ENCODE measurements at regions not wholly inside any gene's neighbourhood (a gene's known extent, or its start where the extent isn't known, plus 50 kb on each side); places are given as distances from the start of the nearest gene placed in this dataset.

DNA sequence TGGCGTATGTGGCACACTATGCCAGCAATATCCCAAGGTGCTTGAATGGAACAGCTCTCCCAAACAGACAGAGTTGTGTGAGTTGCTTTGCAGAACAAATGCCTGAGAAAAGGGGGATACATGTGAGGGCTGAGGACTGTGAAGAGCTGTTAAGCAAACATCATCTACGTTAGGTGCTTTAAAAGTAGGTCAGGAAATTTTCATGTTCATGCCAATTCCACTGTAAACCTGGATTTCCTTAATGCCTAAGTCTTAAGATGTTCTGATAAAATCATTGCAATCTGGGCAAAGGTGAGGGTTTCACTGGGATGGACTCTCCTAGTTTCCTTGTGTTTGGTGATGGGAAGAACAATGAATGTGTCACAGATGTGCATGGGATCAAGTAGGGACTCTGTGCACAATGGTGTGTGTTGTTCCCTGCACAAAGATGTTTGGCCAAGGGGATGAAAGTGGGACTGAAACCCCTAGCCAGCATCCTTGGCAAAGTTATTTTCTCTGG is 227.9 kb downstream of the KTN1 start:
- TF ChIP-seq, protein P1, sequence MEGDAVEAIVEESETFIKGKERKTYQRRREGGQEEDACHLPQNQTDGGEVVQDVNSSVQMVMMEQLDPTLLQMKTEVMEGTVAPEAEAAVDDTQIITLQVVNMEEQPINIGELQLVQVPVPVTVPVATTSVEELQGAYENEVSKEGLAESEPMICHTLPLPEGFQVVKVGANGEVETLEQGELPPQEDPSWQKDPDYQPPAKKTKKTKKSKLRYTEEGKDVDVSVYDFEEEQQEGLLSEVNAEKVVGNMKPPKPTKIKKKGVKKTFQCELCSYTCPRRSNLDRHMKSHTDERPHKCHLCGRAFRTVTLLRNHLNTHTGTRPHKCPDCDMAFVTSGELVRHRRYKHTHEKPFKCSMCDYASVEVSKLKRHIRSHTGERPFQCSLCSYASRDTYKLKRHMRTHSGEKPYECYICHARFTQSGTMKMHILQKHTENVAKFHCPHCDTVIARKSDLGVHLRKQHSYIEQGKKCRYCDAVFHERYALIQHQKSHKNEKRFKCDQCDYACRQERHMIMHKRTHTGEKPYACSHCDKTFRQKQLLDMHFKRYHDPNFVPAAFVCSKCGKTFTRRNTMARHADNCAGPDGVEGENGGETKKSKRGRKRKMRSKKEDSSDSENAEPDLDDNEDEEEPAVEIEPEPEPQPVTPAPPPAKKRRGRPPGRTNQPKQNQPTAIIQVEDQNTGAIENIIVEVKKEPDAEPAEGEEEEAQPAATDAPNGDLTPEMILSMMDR (IDR thresholded peaks at IDR 0.05) = no peak
- Histone ChIP-seq H3K27ac (peak overlapping the region; percentile 43 to 52), H3K27me3 (no peaks in the 10 kb centered on the region), H3K9me3 (no peaks in the 10 kb centered on the region), H3K36me3 (no peaks in the 10 kb centered on the region), H3K4me1 (peaks cover 0 to 24% of the 10 kb centered on the region in 2 donors), H3K4me3 (no peak overlapping the region)
- DNase-seq (ENCODE audit: low spot score) = no peak

DNA sequence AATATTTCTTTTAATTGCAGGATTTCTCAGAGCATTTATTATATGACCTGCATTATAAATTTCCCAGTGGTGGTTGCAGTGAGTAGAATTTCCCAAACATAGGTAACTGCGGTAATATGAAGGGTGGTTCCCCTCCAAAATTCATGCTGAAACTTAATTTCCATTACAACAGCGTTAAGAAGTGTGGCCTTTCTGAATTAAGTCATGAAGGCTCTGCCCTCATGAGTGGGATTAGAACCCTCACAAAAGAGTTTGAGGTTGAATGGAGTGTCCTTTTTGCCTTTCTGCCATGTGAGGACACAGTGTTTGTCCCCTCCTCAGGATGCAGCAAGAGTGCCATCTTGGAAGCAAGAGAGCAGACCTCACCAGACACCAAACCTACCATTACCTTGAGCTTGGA is 233.6 kb downstream of the KTN1 start:
- DNase-seq (ENCODE audit: low spot score) = no peak
- H3K27me3 ChIP-seq = no peaks in the 10 kb centered on the region
- H3K36me3 ChIP-seq = no peaks in the 10 kb centered on the region
- no peaks in the 10 kb centered on the region for H3K4me1 ChIP-seq
- H3K9me3 ChIP-seq = no peaks in the 10 kb centered on the region
- no peak overlapping the region for H3K27ac ChIP-seq
- TF ChIP-seq, protein P1 (IDR thresholded peaks at IDR 0.05) = no peak
- no peak overlapping the region for H3K4me3 ChIP-seq

DNA sequence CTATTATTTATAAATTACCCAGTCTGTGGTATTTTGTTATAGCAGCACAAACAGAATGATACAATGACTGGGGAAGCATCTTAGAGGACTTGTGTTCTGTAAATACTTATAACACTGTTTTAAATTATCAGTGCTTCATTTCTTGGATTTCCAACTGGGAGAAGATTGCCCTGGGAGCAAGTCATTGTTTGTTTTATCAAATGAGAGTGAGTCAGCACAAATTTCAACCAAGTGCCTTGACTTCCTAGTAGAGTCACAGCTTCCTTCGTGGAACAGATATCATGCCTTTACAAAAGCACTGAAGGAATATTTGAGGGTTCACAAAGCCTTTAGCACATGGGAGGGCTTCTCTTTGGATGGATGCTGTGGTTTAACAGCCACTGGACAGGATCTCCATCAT is 234.1 kb downstream of the KTN1 start:
- Histone ChIP-seq H3K27ac (no peak overlapping the region), H3K4me1 (no peaks in the 10 kb centered on the region), H3K27me3 (no peaks in the 10 kb centered on the region), H3K9me3 (no peaks in the 10 kb centered on the region), H3K36me3 (no peaks in the 10 kb centered on the region), H3K4me3 (no peak overlapping the region)
- DNase-seq (ENCODE audit: low spot score) = no peak
- TF ChIP-seq, protein P1 (IDR thresholded peaks at IDR 0.05) = no peak

DNA sequence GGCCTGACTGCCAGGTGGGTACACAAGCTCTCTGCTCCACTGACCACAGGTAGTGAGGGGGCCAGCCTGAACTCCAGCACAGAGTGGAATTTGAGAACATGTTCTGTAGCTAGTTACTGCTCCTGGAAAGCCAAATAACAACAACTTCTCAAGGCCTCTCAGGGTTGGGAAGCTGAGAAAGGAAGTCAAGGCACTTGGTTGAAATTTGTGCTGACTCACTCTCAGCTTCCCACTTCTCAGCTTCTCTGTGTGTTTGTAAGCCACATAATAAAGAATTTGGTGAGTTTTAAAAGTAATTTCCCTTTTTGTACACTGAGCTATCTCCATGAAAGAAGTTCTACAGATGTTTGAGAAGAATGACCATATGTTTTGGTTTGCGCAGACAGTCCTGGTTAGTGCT is 234.9 kb downstream of the KTN1 start:
- no peak for DNase-seq (ENCODE audit: low spot score)
- TF ChIP-seq, protein P1 (IDR thresholded peaks at IDR 0.05) = no peak
- Histone ChIP-seq H3K27ac (no peak overlapping the region), H3K36me3 (no peaks in the 10 kb centered on the region), H3K9me3 (no peaks in the 10 kb centered on the region), H3K4me3 (no peak overlapping the region), H3K27me3 (no peaks in the 10 kb centered on the region), H3K4me1 (no peaks in the 10 kb centered on the region)

DNA sequence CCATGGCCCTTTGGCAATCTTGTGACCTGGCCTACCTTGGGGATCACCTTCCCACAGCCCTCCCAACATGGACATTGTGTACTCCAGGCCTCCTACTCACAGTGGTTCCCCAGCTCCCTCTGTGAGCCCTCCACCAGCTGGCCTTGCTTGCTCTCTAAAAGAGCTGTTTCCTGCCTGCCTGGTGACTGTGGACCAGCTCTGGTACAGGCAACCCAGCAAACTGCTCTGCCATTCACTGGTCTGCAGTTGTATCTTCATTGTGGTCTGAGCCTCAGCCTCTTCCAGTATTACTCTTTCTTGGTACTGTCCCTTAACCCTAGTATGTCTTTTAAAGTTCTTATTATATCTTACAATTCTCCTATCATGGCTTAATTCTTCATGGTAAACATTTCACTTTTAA is 236.2 kb downstream of the KTN1 start:
- TF ChIP-seq, protein P1 (IDR thresholded peaks at IDR 0.05) = no peak
- Histone ChIP-seq H3K9me3 (no peaks in the 10 kb centered on the region), H3K27ac (no peak overlapping the region), H3K4me3 (no peak overlapping the region), H3K36me3 (no peaks in the 10 kb centered on the region), H3K4me1 (no peaks in the 10 kb centered on the region), H3K27me3 (no peaks in the 10 kb centered on the region)
- DNase-seq (ENCODE audit: low spot score) = no peak

DNA sequence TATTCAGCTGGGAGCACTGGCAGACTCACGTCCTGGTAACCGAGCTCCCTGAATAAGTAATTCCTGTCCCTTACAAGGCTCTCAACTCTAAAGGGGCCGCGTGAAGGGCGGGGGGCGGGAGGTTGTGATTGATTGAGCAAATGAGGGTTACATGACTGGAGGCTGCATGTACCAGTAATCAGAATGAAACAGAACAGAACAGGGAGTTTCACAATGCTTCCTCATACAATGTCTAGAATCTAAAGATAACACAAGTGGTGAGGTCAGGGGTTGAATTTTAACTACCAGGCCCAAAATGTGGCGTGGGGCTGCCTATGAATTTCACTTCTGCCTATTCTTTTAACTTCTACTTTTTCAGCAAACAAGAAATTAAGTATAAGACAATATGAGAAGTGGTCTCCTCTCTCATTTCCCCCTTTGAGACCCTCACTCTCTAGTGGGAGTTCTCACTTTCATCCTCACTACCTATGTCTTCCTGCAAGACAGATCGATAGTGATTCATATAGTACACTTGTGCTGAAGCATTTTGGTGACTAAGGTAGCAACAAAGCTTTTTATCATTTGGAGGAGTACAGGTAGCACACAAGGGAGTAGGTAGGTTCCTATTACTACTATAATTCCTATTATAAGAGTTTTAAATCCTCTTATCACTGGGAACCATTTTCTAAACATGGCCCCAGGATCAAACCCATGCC is 239.8 kb downstream of the KTN1 start:
- Histone ChIP-seq H3K27ac (no peak overlapping the region), H3K4me3 (no peak overlapping the region), H3K4me1 (no peaks in the 10 kb centered on the region), H3K36me3 (no peaks in the 10 kb centered on the region), H3K27me3 (no peaks in the 10 kb centered on the region), H3K9me3 (peaks cover 0 to 6% of the 10 kb centered on the region in 2 donors)
- DNase-seq (ENCODE audit: low spot score) = no peak
- TF ChIP-seq, protein P1 (IDR thresholded peaks at IDR 0.05) = no peak

Data from right atrium auricular region (tissue), 2 donors.